ENCODE measurements at regions not wholly inside any gene's neighbourhood (a gene's known extent, or its start where the extent isn't known, plus 50 kb on each side); places are given as distances from the start of the nearest gene placed in this dataset.

DNA sequence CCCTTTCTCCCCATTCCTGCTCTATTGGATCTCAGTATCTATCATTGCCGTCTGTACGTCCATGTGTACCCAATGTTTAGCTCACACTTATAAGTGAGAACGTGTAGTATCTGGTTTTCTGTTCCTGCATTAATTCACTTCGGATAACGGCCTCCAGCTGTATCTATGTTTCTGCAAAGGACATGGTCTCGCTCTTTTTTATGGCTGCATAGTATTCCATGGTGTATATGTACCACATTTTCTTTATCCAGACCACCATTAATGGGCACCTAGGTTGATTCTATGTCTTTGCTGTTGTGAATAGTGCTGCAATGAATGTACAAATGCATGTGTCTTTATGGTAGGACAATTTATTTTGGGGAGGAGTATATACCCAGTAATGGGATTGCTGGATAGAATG, 94.4 kb upstream of the MPP7 start:
- no peak for TF ChIP-seq POLR2A (IDR thresholded peaks at IDR 0.05)
- TF ChIP-seq, protein P1, sequence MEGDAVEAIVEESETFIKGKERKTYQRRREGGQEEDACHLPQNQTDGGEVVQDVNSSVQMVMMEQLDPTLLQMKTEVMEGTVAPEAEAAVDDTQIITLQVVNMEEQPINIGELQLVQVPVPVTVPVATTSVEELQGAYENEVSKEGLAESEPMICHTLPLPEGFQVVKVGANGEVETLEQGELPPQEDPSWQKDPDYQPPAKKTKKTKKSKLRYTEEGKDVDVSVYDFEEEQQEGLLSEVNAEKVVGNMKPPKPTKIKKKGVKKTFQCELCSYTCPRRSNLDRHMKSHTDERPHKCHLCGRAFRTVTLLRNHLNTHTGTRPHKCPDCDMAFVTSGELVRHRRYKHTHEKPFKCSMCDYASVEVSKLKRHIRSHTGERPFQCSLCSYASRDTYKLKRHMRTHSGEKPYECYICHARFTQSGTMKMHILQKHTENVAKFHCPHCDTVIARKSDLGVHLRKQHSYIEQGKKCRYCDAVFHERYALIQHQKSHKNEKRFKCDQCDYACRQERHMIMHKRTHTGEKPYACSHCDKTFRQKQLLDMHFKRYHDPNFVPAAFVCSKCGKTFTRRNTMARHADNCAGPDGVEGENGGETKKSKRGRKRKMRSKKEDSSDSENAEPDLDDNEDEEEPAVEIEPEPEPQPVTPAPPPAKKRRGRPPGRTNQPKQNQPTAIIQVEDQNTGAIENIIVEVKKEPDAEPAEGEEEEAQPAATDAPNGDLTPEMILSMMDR (IDR thresholded peaks at IDR 0.05) = no peak

Measured in esophagus squamous epithelium (tissue), 4 donors.